Pancreas (tissue), 10 donors: ENCODE measurements at regions not wholly inside any gene's neighbourhood (a gene's known extent, or its start where the extent isn't known, plus 50 kb on each side); places are given as distances from the start of the nearest gene placed in this dataset.
"Not testable (repeated sequence)": the region's sequence is repeated elsewhere in the genome, so short reads cannot be mapped to it uniquely, and the experiment has no call there.

Source experiments
- ATAC-seq, 4 donors: fragments of 200-7000 bp; cut with Tn5 transposase; one replicate each; pipeline versions ENCODE4 v1.8.0 to v1.9.1; 2020; ENCODE audit warnings: mild to moderate bottlenecking in 4 of 4, moderate library complexity in 4 of 4
- DNase-seq, 6 donors: peaks; one replicate each; pipeline ENCODE4 v3.0.0-alpha.2; 2020
- FAIRE-seq: peaks from 2 replicates; lab custom pipeline; 2012; peaks lifted over from hg19 to GRCh38; lab: Jason Lieb, UNC
- H3K27ac ChIP-seq, 4 donors: fragments of 200-600 bp; sonication (generic); 1 replicate in 3 of 4; 2 replicates in 1 of 4; pipeline versions ENCODE4 v1.5.0 to v1.8.0; 2020
- H3K27me3 ChIP-seq, 4 donors: fragments of 200-600 bp; one replicate each; pipeline ENCODE4 v1.8.0; 2021
- H3K36me3 ChIP-seq, 3 donors: fragments of 200-600 bp; sonication (generic) in 1 of 3; one replicate each; pipeline versions ENCODE4 v1.5.0 to v1.8.0; 2020 to 2021
- H3K4me1 ChIP-seq, 3 donors: fragments of 200-600 bp; one replicate each; pipeline ENCODE4 v1.8.0; 2021
- H3K4me3 ChIP-seq, 4 donors: fragments of 200-600 bp; sonication (generic) in 2 of 4; one replicate each; pipeline versions ENCODE4 v1.5.0 to v1.8.0; 2020 to 2021
- H3K9me3 ChIP-seq, 4 donors: fragments of 200-600 bp; one replicate each; pipeline ENCODE4 v1.8.0; 2021
- WGBS, 2 donors: extraction: QIAGEN DNeasy Blood & Tissue Kit; methylation state at CpG; one replicate each; pipeline ENCODE4 v1.1.7; 2013; 5-methylcytosine and 5-hydroxymethylcytosine counted together
- intact Hi-C, 3 donors: fragments of 100-400 bp; cut with DNase I; formaldehyde crosslinking; loops; one replicate each; pipeline versions ENCODE4 v1.11.1 to v1.14.2; 2022
- TF ChIP-seq, protein P1 (sequence below), 4 donors: fragments of 200-600 bp; sonication (generic) in 3 of 4; IDR thresholded peaks; one replicate each; pipeline versions ENCODE4 v1.5.0 to v1.8.0; 2021; ENCODE audit warnings: antibody characterized with exemption in 4 of 4
- donor health status: healthy with polysubstance abuse.
- donor health status: DM: no; HTN: no; CAD: no; lungs with moderate emphysema.
- donor health status: DM: no; HTN: no; CAD: no.
- donor health status: control.
- donor health status: control.
- donor health status: Bipolar disorder and iron deficiency.
- donor health status: DM: yes; HTN: yes; CAD: no.
- donor health status: DM: no; HTN: no; CAD: no.
- donor health status: DM: no; HTN: no; CAD: no.
- donor health status: DM: yes; HTN: yes; CAD: no.

DNA sequence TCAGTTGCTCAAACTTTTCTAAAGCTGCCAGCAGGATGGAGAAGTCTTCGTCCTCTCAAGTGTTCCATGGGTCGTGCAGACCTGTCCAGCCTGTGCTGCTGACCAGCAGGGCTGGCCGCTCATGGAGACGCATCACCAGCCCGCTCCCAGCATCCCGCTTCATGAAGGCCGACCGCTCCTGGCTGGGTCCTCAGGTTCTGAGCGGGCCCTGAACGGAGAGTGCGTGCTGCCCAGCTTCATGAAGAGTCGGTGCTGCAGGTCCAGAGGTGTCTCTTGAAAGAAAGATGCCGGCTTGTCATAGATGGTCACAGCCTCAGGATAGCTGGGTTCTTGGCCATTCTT, 75.8 kb upstream of the KCNAB1 start:
- ATAC-seq (no peak), DNase-seq (peak in 1 of 6 donors; percentile 53), FAIRE-seq (no peak)
- no peaks in the 10 kb centered on the region for H3K4me1 ChIP-seq
- 89 to 95% methylated on average over 13 of the region's 13 CpGs for WGBS, 2 donors
- H3K9me3 ChIP-seq: no peaks in the 10 kb centered on the region
- no peaks in the 10 kb centered on the region for H3K27me3 ChIP-seq
- TF ChIP-seq, protein P1, sequence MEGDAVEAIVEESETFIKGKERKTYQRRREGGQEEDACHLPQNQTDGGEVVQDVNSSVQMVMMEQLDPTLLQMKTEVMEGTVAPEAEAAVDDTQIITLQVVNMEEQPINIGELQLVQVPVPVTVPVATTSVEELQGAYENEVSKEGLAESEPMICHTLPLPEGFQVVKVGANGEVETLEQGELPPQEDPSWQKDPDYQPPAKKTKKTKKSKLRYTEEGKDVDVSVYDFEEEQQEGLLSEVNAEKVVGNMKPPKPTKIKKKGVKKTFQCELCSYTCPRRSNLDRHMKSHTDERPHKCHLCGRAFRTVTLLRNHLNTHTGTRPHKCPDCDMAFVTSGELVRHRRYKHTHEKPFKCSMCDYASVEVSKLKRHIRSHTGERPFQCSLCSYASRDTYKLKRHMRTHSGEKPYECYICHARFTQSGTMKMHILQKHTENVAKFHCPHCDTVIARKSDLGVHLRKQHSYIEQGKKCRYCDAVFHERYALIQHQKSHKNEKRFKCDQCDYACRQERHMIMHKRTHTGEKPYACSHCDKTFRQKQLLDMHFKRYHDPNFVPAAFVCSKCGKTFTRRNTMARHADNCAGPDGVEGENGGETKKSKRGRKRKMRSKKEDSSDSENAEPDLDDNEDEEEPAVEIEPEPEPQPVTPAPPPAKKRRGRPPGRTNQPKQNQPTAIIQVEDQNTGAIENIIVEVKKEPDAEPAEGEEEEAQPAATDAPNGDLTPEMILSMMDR (IDR thresholded peaks at IDR 0.05): no peak
- no peak overlapping the region for H3K4me3 ChIP-seq
- no peaks in the 10 kb centered on the region for H3K36me3 ChIP-seq
- H3K27ac ChIP-seq: no peak overlapping the region
- intact Hi-C loops: no loop called here

DNA sequence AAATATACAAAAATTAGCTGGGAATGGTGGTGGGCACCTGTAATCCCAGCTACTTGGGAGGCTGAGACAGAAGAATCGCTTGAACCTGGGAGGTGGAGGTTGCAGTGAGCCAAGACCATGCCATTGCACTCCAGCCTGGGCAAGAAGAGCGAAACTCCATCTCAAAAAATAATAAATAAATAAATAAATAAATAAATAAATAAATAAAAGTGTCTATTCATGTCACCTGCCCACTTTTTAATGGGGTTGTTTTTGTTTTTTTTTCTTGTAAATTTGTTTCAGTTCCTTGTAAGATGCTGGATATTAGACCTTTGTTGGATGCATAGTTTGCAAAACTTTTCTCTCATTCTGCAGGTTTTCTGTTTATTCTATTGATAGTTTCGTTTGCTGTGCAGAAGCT, 71.9 kb upstream of the KCNAB1 start:
- H3K4me1 ChIP-seq, H3K27me3 ChIP-seq, H3K36me3 ChIP-seq, intact Hi-C loops, H3K4me3 ChIP-seq, FAIRE-seq, ATAC-seq, H3K9me3 ChIP-seq, DNase-seq, H3K27ac ChIP-seq: not testable (repeated sequence)
- WGBS, 2 donors: 76 to 84% methylated on average over 3 of the region's 3 CpGs

DNA sequence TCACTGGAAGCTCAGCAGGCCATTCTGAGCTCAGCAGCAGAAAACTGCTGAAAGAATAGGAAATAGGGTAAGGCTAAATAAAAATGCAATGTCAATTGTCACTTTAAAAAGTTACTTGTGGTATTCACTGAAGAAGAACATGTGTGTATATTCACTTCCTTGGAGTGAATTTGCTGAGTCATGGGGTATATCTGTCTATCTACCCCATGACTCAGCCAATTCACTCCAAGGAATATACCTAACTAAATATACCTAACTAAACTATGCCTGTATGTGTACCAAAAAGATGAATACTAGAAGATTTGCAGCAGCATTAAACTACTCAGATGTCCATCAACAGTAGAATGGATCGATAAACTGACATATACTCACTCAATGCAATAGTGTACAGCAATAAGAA, 69.5 kb upstream of the KCNAB1 start:
- Histone ChIP-seq H3K36me3 (no peaks in the 10 kb centered on the region), H3K27ac (no peak overlapping the region), H3K9me3 (no peaks in the 10 kb centered on the region), H3K4me1 (no peaks in the 10 kb centered on the region), H3K27me3 (no peaks in the 10 kb centered on the region), H3K4me3 (no peak overlapping the region)
- TF ChIP-seq, protein P1 (IDR thresholded peaks at IDR 0.05): no peak
- ATAC-seq (no peak), FAIRE-seq (no peak), DNase-seq (no peak)
- 90 to 94% methylated on average over 1 of the region's 1 CpG for WGBS, 2 donors
- intact Hi-C loops: no loop called here

DNA sequence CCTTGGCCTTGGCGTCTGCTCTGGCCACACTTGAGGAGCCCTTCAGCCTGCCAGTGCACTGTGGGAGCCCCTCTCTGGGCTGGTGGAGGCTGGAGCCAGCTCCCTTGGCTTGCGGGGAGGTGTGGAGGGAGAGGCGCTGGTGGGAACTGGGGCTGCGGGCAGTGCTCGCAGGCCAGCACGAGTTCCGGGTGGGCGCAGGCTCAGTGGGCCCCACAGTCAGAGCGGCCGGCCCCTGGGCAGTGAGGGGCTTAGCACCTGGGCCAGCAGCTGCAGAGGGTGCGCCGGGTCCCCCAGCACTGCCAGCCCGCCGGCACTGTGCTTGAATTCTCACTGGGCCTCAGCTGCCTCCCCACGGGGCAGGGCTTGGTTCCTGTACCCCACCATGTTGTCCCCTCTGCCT, 68.7 kb upstream of the KCNAB1 start:
- Histone ChIP-seq H3K36me3 (no peaks in the 10 kb centered on the region), H3K9me3 (no peaks in the 10 kb centered on the region), H3K4me3 (no peak overlapping the region), H3K27me3 (no peaks in the 10 kb centered on the region), H3K27ac (no peak overlapping the region), H3K4me1 (no peaks in the 10 kb centered on the region)
- FAIRE-seq (no peak), ATAC-seq (no peak), DNase-seq (peak in 1 of 6 donors; percentile 46)
- 89 to 94% methylated on average over 11 to 15 of the region's 15 CpGs for WGBS, 2 donors
- TF ChIP-seq, protein P1 (IDR thresholded peaks at IDR 0.05): no peak
- intact Hi-C loops: no loop called here

DNA sequence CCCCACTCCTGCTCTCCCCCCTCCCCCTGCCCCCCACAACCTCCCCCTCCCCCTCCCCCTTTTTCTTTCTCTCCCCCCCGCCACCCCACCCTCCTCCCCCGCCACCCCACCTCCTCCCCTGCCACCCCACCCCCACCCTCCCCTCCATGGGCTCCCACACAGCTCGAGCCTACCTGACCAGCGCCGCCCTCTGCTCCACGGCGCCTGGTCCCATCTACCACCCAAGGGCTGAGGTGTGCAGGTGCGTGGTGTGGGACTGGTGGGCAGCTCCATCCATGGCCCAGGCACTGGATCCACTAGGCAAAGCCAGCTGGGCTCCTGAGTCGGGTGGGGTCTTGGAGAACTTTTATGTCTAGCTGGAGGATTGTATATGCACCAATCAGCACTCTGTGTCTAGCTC, 68.3 kb upstream of the KCNAB1 start:
- H3K27ac ChIP-seq: no peak overlapping the region
- TF ChIP-seq, protein P1 (IDR thresholded peaks at IDR 0.05): no peak
- H3K9me3 ChIP-seq: no peaks in the 10 kb centered on the region
- H3K4me3 ChIP-seq: no peak overlapping the region
- no peaks in the 10 kb centered on the region for H3K4me1 ChIP-seq
- no peak for ATAC-seq
- no peak for FAIRE-seq
- intact Hi-C loops: no loop called here
- no peaks in the 10 kb centered on the region for H3K27me3 ChIP-seq
- 79 to 100% methylated on average over 4 to 7 of the region's 9 CpGs for WGBS, 2 donors
- H3K36me3 ChIP-seq: no peaks in the 10 kb centered on the region
- DNase-seq: no peak
